B cell (primary cell): ENCODE measurements at regions not wholly inside any gene's neighbourhood (a gene's known extent, or its start where the extent isn't known, plus 50 kb on each side); places are given as distances from the start of the nearest gene placed in this dataset.
"Not testable (repeated sequence)": the region's sequence is repeated elsewhere in the genome, so short reads cannot be mapped to it uniquely, and the experiment has no call there.

Source experiments
- ATAC-seq: fragments of 200-7000 bp; cut with Tn5 transposase; one replicate; pipeline ENCODE4 v1.10.0; 2021; ENCODE audit warnings: low read depth, mild to moderate bottlenecking, moderate number of reproducible peaks, moderate library complexity
- CTCF ChIA-PET: fragments of 350-600 bp; sonication (Branson Sonifier 250); formaldehyde crosslinking; loops from one replicate; lab custom pipeline; 2021; ENCODE audit warnings: antibody characterized with exemption, inconsistent platforms; lab: Charles Lee
- POLR2A ChIA-PET: fragments of 350-600 bp; sonication (Branson Sonifier 250); formaldehyde crosslinking; loops from one replicate; lab custom pipeline; 2021; ENCODE audit warnings: antibody characterized with exemption; lab: Charles Lee
- DNase-seq: peaks from one replicate; pipeline ENCODE4 v3.0.0; 2013
- H2AFZ ChIP-seq: 2 replicates; pipeline ENCODE4 v1.6.1; 2012; ENCODE audit warnings: mild to moderate bottlenecking, low read depth, low read length; ENCODE audit not compliant: insufficient read depth, poor library complexity, severe bottlenecking
- H3K27ac ChIP-seq, 2 donors: 1 replicate in 1 of 2; 2 replicates in 1 of 2; pipeline ENCODE4 v1.5.1; 2012 to 2013; ENCODE audit warnings: low read length in 2 of 2, mild to moderate bottlenecking in 2 of 2, moderate library complexity in 1 of 2
- H3K27me3 ChIP-seq, 4 experiments: fragments of 200-600 bp in 1 of 4; sonication (generic) in 1 of 4; replicated peaks in 1 of 4; 1 replicate in 2 of 4; 2 replicates in 2 of 4; pipeline versions ENCODE4 v1.6.1 to v1.7.0; 2013 to 2016; ENCODE audit warnings: low read length in 3 of 4, mild to moderate bottlenecking in 2 of 4, mixed read lengths in 1 of 4, moderate library complexity in 1 of 4; ENCODE audit not compliant: insufficient read depth in 4 of 4, control insufficient read depth in 3 of 4; ENCODE audit errors: control extremely low read depth in 1 of 4
- H3K36me3 ChIP-seq, 2 experiments: replicated peaks in 1 of 2; 1 replicate in 1 of 2; 2 replicates in 1 of 2; pipeline versions ENCODE4 v1.6.1 to v1.7.1; 2013; ENCODE audit warnings: low read length in 1 of 2; ENCODE audit not compliant: insufficient read depth in 2 of 2, control insufficient read depth in 1 of 2; ENCODE audit errors: control extremely low read depth in 1 of 2, extremely low read depth in 1 of 2
- H3K4me1 ChIP-seq, 2 donors: fragments of 200-600 bp in 1 of 2; sonication (generic) in 1 of 2; 1 replicate in 1 of 2; 2 replicates in 1 of 2; pipeline versions ENCODE4 v1.5.1 to v1.6.1; 2013 to 2017; ENCODE audit warnings: low read length in 2 of 2; ENCODE audit not compliant: control insufficient read depth in 2 of 2, insufficient read depth in 2 of 2
- H3K4me2 ChIP-seq: replicated peaks from 2 replicates; pipeline ENCODE3; 2012; ENCODE audit warnings: mild to moderate bottlenecking, low read depth, low read length; ENCODE audit not compliant: poor library complexity, severe bottlenecking
- H3K4me3 ChIP-seq, 5 experiments: fragments of 200-600 bp in 1 of 5; sonication (generic) in 1 of 5; 1 replicate in 3 of 5; 2 replicates in 2 of 5; pipeline versions ENCODE4 v1.5.1 to v1.7.0; 2011 to 2016; ENCODE audit warnings: low read length in 4 of 5, mild to moderate bottlenecking in 4 of 5, low read depth in 2 of 5, control low read depth in 1 of 5, moderate library complexity in 1 of 5; ENCODE audit not compliant: insufficient read depth in 1 of 5; ENCODE audit errors: control extremely low read depth in 1 of 5, extremely low read depth in 1 of 5
- H3K79me2 ChIP-seq: fragments of 200-600 bp; sonication (generic); one replicate; pipeline ENCODE4 v1.6.0; 2016; ENCODE audit warnings: low read length; ENCODE audit not compliant: control insufficient read depth, insufficient read depth
- H3K9ac ChIP-seq: fragments of 200-600 bp; sonication (generic); 2 replicates; pipeline ENCODE4 v1.6.1; 2017; ENCODE audit warnings: mild to moderate bottlenecking, low read length, moderate library complexity
- H3K9me3 ChIP-seq, 3 donors: one replicate each; pipeline versions ENCODE4 v1.6.1 to v1.7.1; 2013; ENCODE audit warnings: low read length in 2 of 3; ENCODE audit not compliant: control insufficient read depth in 2 of 3, insufficient read depth in 1 of 3; ENCODE audit errors: control extremely low read depth in 1 of 3
- H4K20me1 ChIP-seq: 2 replicates; pipeline ENCODE4 v1.6.0; 2012; ENCODE audit warnings: mild to moderate bottlenecking, low read length; ENCODE audit not compliant: insufficient read depth, control insufficient read depth, poor library complexity, severe bottlenecking
- H3K27ac Mint-ChIP-seq: one replicate; pipeline ENCODE4 v1.8.0; 2021; ENCODE audit warnings: mixed read lengths
- H3K27me3 Mint-ChIP-seq: one replicate; pipeline ENCODE4 v1.8.0; 2021; ENCODE audit warnings: mixed read lengths
- H3K4me1 Mint-ChIP-seq: one replicate; pipeline ENCODE4 v1.8.0; 2021; ENCODE audit warnings: mixed read lengths
- H3K4me3 Mint-ChIP-seq: one replicate; pipeline ENCODE4 v1.8.0; 2021; ENCODE audit warnings: mixed read lengths
- H3K9me3 Mint-ChIP-seq: one replicate; pipeline ENCODE4 v1.8.0; 2022; ENCODE audit warnings: mixed read lengths; ENCODE audit not compliant: insufficient read depth
- CTCF ChIP-seq: fragments of 200-600 bp; IDR thresholded peaks from one replicate; pipeline ENCODE4 v1.8.0; 2022; ENCODE audit warnings: antibody characterized with exemption, mild to moderate bottlenecking
- EZH2 ChIP-seq: IDR thresholded peaks from 2 replicates; pipeline ENCODE4 v1.6.1; 2012; ENCODE audit warnings: borderline replicate concordance, low read depth, mild to moderate bottlenecking, moderate library complexity, low read length; ENCODE audit not compliant: insufficient read depth, poor library complexity, severe bottlenecking
- WGBS: methylation state at CpG from one replicate; pipeline ENCODE4 v1.1.5; 2013; ENCODE audit warnings: missing lambda C conversion rate; ENCODE audit not compliant: insufficient coverage; 5-methylcytosine and 5-hydroxymethylcytosine counted together
- intact Hi-C: fragments of 100-400 bp; cut with micrococcal nuclease; formaldehyde crosslinking; loops from one replicate; pipeline ENCODE4 v1.10.0; 2022

GRCh38 chr7:113742946-113743431 is 175.8 kb downstream of the PPP1R3A start:
- H3K27me3 ChIP-seq, H3K4me3 ChIP-seq, H3K36me3 ChIP-seq, H3K4me2 ChIP-seq, H3K27ac Mint-ChIP-seq, H2AFZ ChIP-seq, H3K79me2 ChIP-seq, H3K4me1 ChIP-seq, DNase-seq, CTCF ChIA-PET, H3K4me1 Mint-ChIP-seq, H3K9ac ChIP-seq, intact Hi-C loops, H3K27me3 Mint-ChIP-seq, H3K9me3 Mint-ChIP-seq, POLR2A ChIA-PET, ATAC-seq, H3K9me3 ChIP-seq, H3K4me3 Mint-ChIP-seq, H3K27ac ChIP-seq, H4K20me1 ChIP-seq: not testable (repeated sequence)
- 97% methylated on average over 22 of the region's 34 CpGs for WGBS

GRCh38 chr7:113742377-113742776 is 176.4 kb downstream of the PPP1R3A start:
- Histone ChIP-seq H3K79me2 (no peaks in the 10 kb centered on the region), H2AFZ (no peak overlapping the region), H3K4me1 (no peaks in the 10 kb centered on the region), H3K4me3 (no peak overlapping the region), H3K9ac (no peak overlapping the region), H3K9me3 (no peaks in the 10 kb centered on the region), H3K4me2 (no peak overlapping the region), H3K27me3 (no peaks in the 10 kb centered on the region), H4K20me1 (no peaks in the 10 kb centered on the region), H3K27ac (no peak overlapping the region), H3K36me3 (no peaks in the 10 kb centered on the region)
- H3K27me3 Mint-ChIP-seq = no peaks in the 10 kb centered on the region
- WGBS = no CpG with 5 or more reads among the region's 2 CpGs
- no peak for DNase-seq
- no peaks in the 10 kb centered on the region for H3K4me1 Mint-ChIP-seq
- CTCF ChIA-PET = no interaction called here
- POLR2A ChIA-PET = no interaction called here
- no peak for ATAC-seq
- H3K9me3 Mint-ChIP-seq = no peaks in the 10 kb centered on the region
- no peak overlapping the region for H3K27ac Mint-ChIP-seq
- H3K4me3 Mint-ChIP-seq = no peak overlapping the region
- intact Hi-C loops = no loop called here
- TF ChIP-seq CTCF = no peak
- TF ChIP-seq EZH2 = no peak
